Activated B cell treated with CpG ODN at 0.5 μM for 24 hours (primary cell): ENCODE measurements at regions not wholly inside any gene's neighbourhood (a gene's known extent, or its start where the extent isn't known, plus 50 kb on each side); places are given as distances from the start of the nearest gene placed in this dataset.
"Not testable (repeated sequence)": the region's sequence is repeated elsewhere in the genome, so short reads cannot be mapped to it uniquely, and the experiment has no call there.

ENCODE experiments used
- ATAC-seq: fragments of 200-7000 bp; cut with Tn5 transposase; one replicate; pipeline ENCODE4 v1.10.0; 2021; ENCODE audit warnings: low read depth, mild to moderate bottlenecking, moderate library complexity
- CTCF ChIA-PET: fragments of 350-600 bp; sonication (Branson Sonifier 250); formaldehyde crosslinking; loops from one replicate; lab custom pipeline; 2021; ENCODE audit warnings: antibody characterized with exemption; lab: Charles Lee
- POLR2A ChIA-PET: fragments of 350-600 bp; sonication (Branson Sonifier 250); formaldehyde crosslinking; loops from one replicate; lab custom pipeline; 2021; ENCODE audit warnings: antibody characterized with exemption; lab: Charles Lee
- DNase-seq: peaks from one replicate; pipeline ENCODE4 v3.0.0; 2022
- H3K27ac Mint-ChIP-seq: one replicate; pipeline ENCODE4 v1.8.0; 2020; ENCODE audit warnings: mixed read lengths
- H3K27me3 Mint-ChIP-seq: one replicate; pipeline ENCODE4 v1.8.0; 2021; ENCODE audit warnings: mixed read lengths
- H3K36me3 Mint-ChIP-seq: one replicate; pipeline ENCODE4 v1.8.0; 2021; ENCODE audit warnings: low read depth, mixed read lengths
- H3K4me1 Mint-ChIP-seq: one replicate; pipeline ENCODE4 v1.8.0; 2021; ENCODE audit warnings: mixed read lengths
- H3K4me3 Mint-ChIP-seq: one replicate; pipeline ENCODE4 v1.8.0; 2020; ENCODE audit warnings: mild to moderate bottlenecking, mixed read lengths
- H3K9me3 Mint-ChIP-seq: one replicate; pipeline ENCODE4 v1.8.0; 2020; ENCODE audit warnings: mixed read lengths
- intact Hi-C: fragments of 100-400 bp; cut with micrococcal nuclease; formaldehyde crosslinking; loops from one replicate; pipeline ENCODE4 v1.15.1; 2024
- TF ChIP-seq, protein P1 (sequence below): fragments of 200-600 bp; IDR thresholded peaks from one replicate; pipeline ENCODE4 v1.8.0; 2022; ENCODE audit warnings: antibody characterized with exemption, mild to moderate bottlenecking

DNA sequence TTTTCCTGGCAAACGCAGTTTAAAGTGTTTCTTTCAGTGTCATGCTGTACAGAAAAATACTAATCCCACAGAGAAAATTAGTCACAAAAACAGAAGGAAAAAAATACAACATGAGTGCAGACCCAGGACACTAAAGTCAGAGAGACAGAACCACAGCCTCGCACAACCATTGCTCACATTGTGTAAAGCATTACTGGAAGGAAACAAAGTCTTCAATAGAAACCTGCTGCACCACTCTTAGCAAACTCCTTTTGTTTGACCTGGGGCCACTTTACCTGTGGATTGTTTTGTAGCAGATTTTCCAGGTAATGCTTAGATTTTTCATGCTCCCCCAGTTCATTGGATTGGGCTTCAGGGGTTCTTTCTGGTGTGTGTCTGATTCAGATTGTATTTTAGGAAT is 131.8 kb upstream of the TMLHE start:
- Mint-ChIP-seq H3K27me3 (no peaks in the 10 kb centered on the region), H3K4me1 (no peaks in the 10 kb centered on the region), H3K36me3 (no peaks in the 10 kb centered on the region), H3K27ac (no peak overlapping the region), H3K4me3 (no peak overlapping the region), H3K9me3 (peaks cover 11% of the 10 kb centered on the region)
- CTCF ChIA-PET: no interaction called here
- no peak for ATAC-seq
- DNase-seq: no peak
- POLR2A ChIA-PET: no interaction called here
- intact Hi-C loops: no loop called here
- TF ChIP-seq, protein P1, sequence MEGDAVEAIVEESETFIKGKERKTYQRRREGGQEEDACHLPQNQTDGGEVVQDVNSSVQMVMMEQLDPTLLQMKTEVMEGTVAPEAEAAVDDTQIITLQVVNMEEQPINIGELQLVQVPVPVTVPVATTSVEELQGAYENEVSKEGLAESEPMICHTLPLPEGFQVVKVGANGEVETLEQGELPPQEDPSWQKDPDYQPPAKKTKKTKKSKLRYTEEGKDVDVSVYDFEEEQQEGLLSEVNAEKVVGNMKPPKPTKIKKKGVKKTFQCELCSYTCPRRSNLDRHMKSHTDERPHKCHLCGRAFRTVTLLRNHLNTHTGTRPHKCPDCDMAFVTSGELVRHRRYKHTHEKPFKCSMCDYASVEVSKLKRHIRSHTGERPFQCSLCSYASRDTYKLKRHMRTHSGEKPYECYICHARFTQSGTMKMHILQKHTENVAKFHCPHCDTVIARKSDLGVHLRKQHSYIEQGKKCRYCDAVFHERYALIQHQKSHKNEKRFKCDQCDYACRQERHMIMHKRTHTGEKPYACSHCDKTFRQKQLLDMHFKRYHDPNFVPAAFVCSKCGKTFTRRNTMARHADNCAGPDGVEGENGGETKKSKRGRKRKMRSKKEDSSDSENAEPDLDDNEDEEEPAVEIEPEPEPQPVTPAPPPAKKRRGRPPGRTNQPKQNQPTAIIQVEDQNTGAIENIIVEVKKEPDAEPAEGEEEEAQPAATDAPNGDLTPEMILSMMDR: no peak

- H3K36me3 Mint-ChIP-seq, POLR2A ChIA-PET, CTCF ChIA-PET, ATAC-seq, H3K4me3 Mint-ChIP-seq, H3K27me3 Mint-ChIP-seq, H3K27ac Mint-ChIP-seq, intact Hi-C loops, DNase-seq: not testable (repeated sequence)
- Mint-ChIP-seq H3K9me3 (peaks cover 16% of the 10 kb centered on the region), H3K4me1 (peaks cover 17% of the 10 kb centered on the region)
Observed at GRCh38 chrX:155728335-155728734, 115.6 kb upstream of the TMLHE start.

- intact Hi-C loops: no loop called here
- DNase-seq (no peak), ATAC-seq (no peak)
- H3K4me1 Mint-ChIP-seq: peaks cover 2% of the 10 kb centered on the region
- TF ChIP-seq, protein P1: no peak
- ChIA-PET CTCF (no interaction called here), POLR2A (no interaction called here)
- no peak overlapping the region for H3K4me3 Mint-ChIP-seq
- peaks cover 13% of the 10 kb centered on the region for H3K9me3 Mint-ChIP-seq
- no peaks in the 10 kb centered on the region for H3K27me3 Mint-ChIP-seq
- no peak overlapping the region for H3K27ac Mint-ChIP-seq
- H3K36me3 Mint-ChIP-seq: no peaks in the 10 kb centered on the region
Observed at GRCh38 chrX:155718972-155719586, 106.3 kb upstream of the TMLHE start.

- no peak overlapping the region for H3K27ac Mint-ChIP-seq
- intact Hi-C loops: no loop called here
Observed at GRCh38 chrX:155715141-155715540, 102.4 kb upstream of the TMLHE start.

GRCh38 chrX:155695419-155695818 is 82.7 kb upstream of the TMLHE start:
- Mint-ChIP-seq H3K36me3 (no peaks in the 10 kb centered on the region), H3K9me3 (no peaks in the 10 kb centered on the region), H3K27me3 (no peaks in the 10 kb centered on the region), H3K27ac (no peak overlapping the region), H3K4me1 (no peaks in the 10 kb centered on the region), H3K4me3 (no peak overlapping the region)
- no peak for ATAC-seq
- ChIA-PET POLR2A (no interaction called here), CTCF (no interaction called here)
- no peak for DNase-seq
- TF ChIP-seq, protein P1: no peak
- intact Hi-C loops: no loop called here

More at GRCh38 chrX:155715141-155715540, 102.4 kb upstream of the TMLHE start:
- no peak for ATAC-seq
- ChIA-PET POLR2A (no interaction called here), CTCF (no interaction called here)
- DNase-seq: no peak
- peaks cover 2% of the 10 kb centered on the region for H3K4me1 Mint-ChIP-seq
- H3K27me3 Mint-ChIP-seq: no peaks in the 10 kb centered on the region
- H3K4me3 Mint-ChIP-seq: no peak overlapping the region
- TF ChIP-seq, protein P1: no peak
- H3K36me3 Mint-ChIP-seq: no peaks in the 10 kb centered on the region
- H3K9me3 Mint-ChIP-seq: peaks cover 30% of the 10 kb centered on the region

- DNase-seq (no peak), ATAC-seq (no peak)
- Mint-ChIP-seq H3K27me3 (no peaks in the 10 kb centered on the region), H3K4me3 (no peak overlapping the region), H3K36me3 (no peaks in the 10 kb centered on the region), H3K27ac (no peak overlapping the region), H3K9me3 (no peaks in the 10 kb centered on the region), H3K4me1 (no peaks in the 10 kb centered on the region)
- CTCF ChIA-PET: no interaction called here
- intact Hi-C loops: no loop called here
- TF ChIP-seq, protein P1: no peak
- POLR2A ChIA-PET: no interaction called here
Observed at GRCh38 chrX:155694649-155695048, 81.9 kb upstream of the TMLHE start.
